A204.1 (cell line): ENCODE measurements at regions not wholly inside any gene's neighbourhood (a gene's known extent, or its start where the extent isn't known, plus 50 kb on each side); places are given as distances from the start of the nearest gene placed in this dataset.

Source experiments
- FAIRE-seq: peaks from 2 replicates; lab custom pipeline; 2012; peaks lifted over from hg19 to GRCh38; lab: Jason Lieb, UNC

- FAIRE-seq = no peak
Measured at GRCh38 chr2:160630801-160631590, 137.4 kb upstream of the RBMS1 start.

- no peak for FAIRE-seq
Measured at GRCh38 chr2:160632084-160632975, 138.7 kb upstream of the RBMS1 start.

GRCh38 chr2:160634436-160634835 lies 140.8 kb upstream of the RBMS1 start:
- no peak for FAIRE-seq

GRCh38 chr2:160635488-160635887 lies 141.9 kb upstream of the RBMS1 start:
- FAIRE-seq = no peak

GRCh38 chr2:160639472-160639871 lies 145.9 kb upstream of the RBMS1 start:
- FAIRE-seq = no peak

- no peak for FAIRE-seq
Measured at GRCh38 chr2:160646684-160647444, 153.3 kb upstream of the RBMS1 start.

GRCh38 chr2:160647967-160648685 lies 154.5 kb upstream of the RBMS1 start:
- no peak for FAIRE-seq

- no peak for FAIRE-seq
Measured at GRCh38 chr2:160649698-160650097, 156.1 kb upstream of the RBMS1 start.

- FAIRE-seq = no peak
Measured at GRCh38 chr2:160650196-160651118, 156.8 kb upstream of the RBMS1 start.

- FAIRE-seq = no peak
Measured at GRCh38 chr2:160651416-160652200, 158.0 kb upstream of the RBMS1 start.

GRCh38 chr2:160652236-160652635 lies 158.6 kb upstream of the RBMS1 start:
- no peak for FAIRE-seq

- no peak for FAIRE-seq
Measured at GRCh38 chr2:160657196-160657595, 163.6 kb upstream of the RBMS1 start.

- FAIRE-seq = no peak
Measured at GRCh38 chr2:160658851-160659250, 165.2 kb upstream of the RBMS1 start.

GRCh38 chr2:160660741-160661140 lies 167.1 kb upstream of the RBMS1 start:
- no peak for FAIRE-seq

- FAIRE-seq = no peak
Measured at GRCh38 chr2:160664603-160665140, 171.1 kb upstream of the RBMS1 start.

GRCh38 chr2:160666154-160667060 lies 172.8 kb upstream of the RBMS1 start:
- FAIRE-seq = no peak

GRCh38 chr2:160667811-160668210 lies 174.2 kb upstream of the RBMS1 start:
- FAIRE-seq = no peak

- no peak for FAIRE-seq
Measured at GRCh38 chr2:160670618-160671017, 177.0 kb upstream of the RBMS1 start.

- no peak for FAIRE-seq
Measured at GRCh38 chr2:160672211-160672610, 178.6 kb upstream of the RBMS1 start.
